Activated CD8-positive, alpha-beta memory T cell treated with anti-CD3 and anti-CD28 coated beads, Interleukin-2, amount 10 ng/mL, durations not matched to agents 7 days and 5 days (primary cell): ENCODE measurements at regions not wholly inside any gene's neighbourhood (a gene's known extent, or its start where the extent isn't known, plus 50 kb on each side); places are given as distances from the start of the nearest gene placed in this dataset.
"Not testable (repeated sequence)": the region's sequence is repeated elsewhere in the genome, so short reads cannot be mapped to it uniquely, and the experiment has no call there.

Source experiments
- ATAC-seq: fragments of 150-1000 bp; cut with Tn5 transposase; one replicate; pipeline ENCODE4 v1.10.0; 2021; ENCODE audit warnings: moderate library complexity
- CTCF ChIA-PET: fragments of 350-600 bp; sonication (Branson Sonifier 250); formaldehyde crosslinking; loops from one replicate; lab custom pipeline; 2021; ENCODE audit warnings: antibody characterized with exemption; lab: Charles Lee
- DNase-seq: peaks from one replicate; pipeline ENCODE4 v3.0.0-alpha.2; 2020
- H3K27ac Mint-ChIP-seq: one replicate; pipeline ENCODE4 v1.8.0; 2021; ENCODE audit warnings: mild to moderate bottlenecking, mixed read lengths
- H3K27me3 Mint-ChIP-seq: one replicate; pipeline ENCODE4 v1.8.0; 2021; ENCODE audit warnings: mixed read lengths
- H3K36me3 Mint-ChIP-seq: one replicate; pipeline ENCODE4 v1.8.0; 2021; ENCODE audit warnings: mild to moderate bottlenecking, mixed read lengths
- H3K4me1 Mint-ChIP-seq: one replicate; pipeline ENCODE4 v1.8.0; 2021; ENCODE audit warnings: mixed read lengths
- H3K4me3 Mint-ChIP-seq: one replicate; pipeline ENCODE4 v1.8.0; 2021; ENCODE audit warnings: mild to moderate bottlenecking, moderate library complexity, mixed read lengths
- H3K9me3 Mint-ChIP-seq: one replicate; pipeline ENCODE4 v1.8.0; 2022; ENCODE audit warnings: low read depth, mixed read lengths

DNA sequence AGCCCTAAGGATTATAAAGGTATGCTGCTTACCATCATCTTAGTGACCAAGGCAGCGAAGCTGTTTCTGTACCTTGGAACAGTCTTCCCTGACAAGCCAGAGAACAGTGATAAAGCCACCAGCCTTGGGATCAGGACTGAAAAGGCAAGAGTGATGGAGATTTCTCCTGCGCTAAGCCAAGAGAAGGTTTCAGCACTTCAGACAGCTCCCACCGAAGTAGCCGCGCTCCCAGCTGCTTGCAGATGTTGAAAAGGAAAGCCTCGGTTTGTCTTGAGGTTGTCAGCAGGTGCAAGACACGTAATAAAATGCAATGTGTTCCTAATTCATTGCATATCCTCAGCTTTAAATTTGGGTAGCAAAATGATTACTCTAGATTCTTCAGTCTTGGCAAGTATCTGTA, 171.0 kb downstream of the ATP6V0E2 start:
- H3K27me3 Mint-ChIP-seq: peaks cover 42% of the 10 kb centered on the region
- peaks cover 11% of the 10 kb centered on the region for H3K4me1 Mint-ChIP-seq
- H3K9me3 Mint-ChIP-seq, H3K27ac Mint-ChIP-seq, ATAC-seq, H3K4me3 Mint-ChIP-seq, H3K36me3 Mint-ChIP-seq: not testable (repeated sequence)
- peak; percentile 63 for DNase-seq
- CTCF ChIA-PET: interaction anchor here (1.3 to 1.6 kb wide), 2 partner anchors 161 to 170 kb away, joined by 3 to 5 read pairs; no protein-coding TSS in a partner anchor

GRCh38 chr7:150045596-150045995, 171.8 kb downstream of the ATP6V0E2 start:
- not testable (repeated sequence) for H3K36me3 Mint-ChIP-seq, H3K27ac Mint-ChIP-seq, H3K4me3 Mint-ChIP-seq, H3K9me3 Mint-ChIP-seq, ATAC-seq, DNase-seq
- Mint-ChIP-seq H3K4me1 (peaks cover 11% of the 10 kb centered on the region), H3K27me3 (peaks cover 46% of the 10 kb centered on the region)
- CTCF ChIA-PET: interaction anchor here (1.3 to 1.6 kb wide), 2 partner anchors 162 to 171 kb away, joined by 3 to 5 read pairs; no protein-coding TSS in a partner anchor

DNA sequence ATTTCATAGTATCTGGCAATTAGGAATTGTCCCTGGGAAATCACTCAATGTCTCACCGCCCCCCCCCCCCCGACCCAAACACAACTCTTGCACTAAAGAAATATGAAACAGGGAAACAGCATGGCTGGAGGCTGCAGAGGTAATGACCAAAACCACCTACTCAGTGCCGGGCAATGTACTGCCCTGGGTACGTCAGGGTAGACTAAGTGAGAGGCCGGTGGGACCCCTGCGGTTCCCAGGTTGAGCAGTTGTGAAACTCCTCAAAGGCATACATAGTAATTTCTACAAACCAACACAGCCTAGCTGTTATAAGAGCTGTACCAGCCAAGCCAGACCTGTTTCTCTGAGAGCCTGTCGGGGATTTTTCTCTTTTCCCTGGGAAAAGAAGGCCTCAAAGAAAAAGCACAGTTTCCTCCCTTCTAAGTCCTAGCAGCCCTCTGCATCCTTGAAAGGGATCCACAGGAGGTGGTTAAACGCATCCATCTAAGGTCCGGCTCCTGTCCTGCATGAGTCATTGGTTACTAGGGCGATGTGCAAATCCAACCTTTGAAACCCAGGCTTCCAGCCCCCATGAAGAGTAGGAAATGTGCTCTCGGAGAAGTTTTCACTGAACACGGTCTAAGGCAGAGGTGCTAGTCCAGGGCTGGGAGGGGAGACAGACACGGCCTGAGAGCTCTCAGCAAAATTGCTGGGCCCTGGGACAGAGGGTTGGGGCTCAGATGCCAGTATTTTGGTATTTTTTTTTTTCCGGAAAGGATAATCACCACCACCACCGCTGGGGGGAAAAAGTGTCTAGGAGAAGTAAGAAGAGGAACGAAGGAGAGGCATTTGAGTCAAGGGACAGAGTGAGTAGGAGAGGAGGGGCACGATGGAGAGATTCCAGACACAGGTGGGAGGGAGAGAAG, 172.8 kb downstream of the ATP6V0E2 start:
- Mint-ChIP-seq H3K4me3 (peak overlapping the region; percentile 33), H3K27me3 (peaks cover 46% of the 10 kb centered on the region), H3K4me1 (peaks cover 11% of the 10 kb centered on the region)
- CTCF ChIA-PET, H3K9me3 Mint-ChIP-seq, H3K27ac Mint-ChIP-seq, DNase-seq, H3K36me3 Mint-ChIP-seq, ATAC-seq: not testable (repeated sequence)

DNA sequence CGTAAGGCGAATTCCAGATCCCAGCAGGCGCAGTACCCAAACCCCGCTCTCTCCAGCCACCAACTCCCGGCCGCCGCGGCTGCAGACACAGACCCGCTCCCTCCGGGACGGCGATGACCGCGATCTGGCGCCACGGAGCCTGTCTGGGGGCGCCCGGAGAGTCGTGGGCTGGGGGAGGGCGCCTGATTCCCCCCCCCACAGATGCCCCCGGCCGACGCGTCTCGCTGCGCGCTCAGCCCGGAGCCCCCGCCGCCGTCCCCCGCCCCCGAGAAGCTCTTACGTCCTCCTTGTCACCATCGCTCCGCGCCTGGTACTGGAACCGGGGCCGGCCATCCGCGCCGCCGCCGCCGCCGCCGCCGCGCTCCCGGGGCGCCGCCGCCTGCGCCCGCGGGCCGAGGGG, 173.6 kb downstream of the ATP6V0E2 start:
- CTCF ChIA-PET: interaction anchor here (0.8 kb wide), 1 partner anchor 163 kb away, joined by 3 read pairs; no protein-coding TSS in a partner anchor
- H3K4me1 Mint-ChIP-seq: peaks cover 11% of the 10 kb centered on the region
- H3K27me3 Mint-ChIP-seq: peaks cover 48% of the 10 kb centered on the region
- H3K4me3 Mint-ChIP-seq: peak overlapping the region; percentile 33
- not testable (repeated sequence) for H3K36me3 Mint-ChIP-seq, DNase-seq, H3K9me3 Mint-ChIP-seq, H3K27ac Mint-ChIP-seq
- ATAC-seq: peak; percentile 29

- CTCF ChIA-PET: interaction anchor here (0.8 kb wide), 1 partner anchor 164 kb away, joined by 3 read pairs; no protein-coding TSS in a partner anchor
- not testable (repeated sequence) for H3K9me3 Mint-ChIP-seq, H3K27ac Mint-ChIP-seq, DNase-seq, H3K36me3 Mint-ChIP-seq
- ATAC-seq: peak; percentile 7
- Mint-ChIP-seq H3K4me1 (peaks cover 11% of the 10 kb centered on the region), H3K27me3 (peaks cover 48% of the 10 kb centered on the region), H3K4me3 (peak overlapping the region; percentile 51)
Observed at GRCh38 chr7:150047772-150048171, 174.0 kb downstream of the ATP6V0E2 start.

DNA sequence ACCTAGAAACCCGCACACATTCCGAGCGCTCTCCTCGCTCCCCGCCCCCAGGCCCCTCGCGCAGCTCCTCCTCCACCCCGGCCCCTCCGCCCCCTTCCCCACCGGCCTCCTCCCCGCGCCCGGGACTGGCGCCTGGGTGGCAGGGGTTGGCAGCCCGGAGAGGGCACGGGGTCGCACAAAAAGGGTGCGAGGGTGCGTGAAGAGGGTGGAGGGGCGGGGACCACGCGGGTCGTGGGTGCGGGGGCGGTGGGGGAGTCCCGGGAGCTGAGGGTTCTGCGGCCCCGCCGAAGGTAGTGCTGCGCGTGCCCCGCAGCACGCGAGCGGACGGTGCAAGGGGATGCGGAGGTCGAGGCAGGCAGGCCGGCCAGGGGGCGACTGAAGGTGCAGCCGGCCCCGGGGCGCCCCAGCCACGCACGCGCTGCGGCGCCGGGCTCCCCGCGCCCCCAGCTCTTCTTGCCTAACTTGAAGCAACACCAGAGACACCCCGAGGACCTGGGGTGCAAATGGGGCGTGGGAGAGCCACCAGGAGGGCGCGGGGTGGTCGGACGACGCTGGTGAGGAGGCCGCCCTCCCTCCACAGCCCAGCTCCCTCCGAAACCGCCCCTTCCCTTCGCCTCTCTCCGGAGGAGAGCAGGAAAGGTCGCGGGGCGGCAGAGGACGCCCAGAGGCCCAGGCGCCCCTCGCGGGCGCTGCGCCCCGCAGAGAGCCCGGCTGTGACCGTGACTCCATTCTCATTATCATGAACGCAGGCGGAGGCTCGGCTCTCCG, 174.7 kb downstream of the ATP6V0E2 start:
- H3K4me3 Mint-ChIP-seq, H3K27ac Mint-ChIP-seq, H3K9me3 Mint-ChIP-seq, H3K36me3 Mint-ChIP-seq, DNase-seq: not testable (repeated sequence)
- H3K27me3 Mint-ChIP-seq: peaks cover 50% of the 10 kb centered on the region
- peaks cover 11% of the 10 kb centered on the region for H3K4me1 Mint-ChIP-seq
- peak; percentile 34 for ATAC-seq
- CTCF ChIA-PET: interaction anchor here (0.6 kb wide), 1 partner anchor 164 kb away, joined by 3 read pairs; no protein-coding TSS in a partner anchor

GRCh38 chr7:150049012-150049655, 175.4 kb downstream of the ATP6V0E2 start:
- CTCF ChIA-PET, DNase-seq, H3K9me3 Mint-ChIP-seq, H3K36me3 Mint-ChIP-seq, H3K27ac Mint-ChIP-seq: not testable (repeated sequence)
- peak overlapping the region; percentile 50 for H3K4me3 Mint-ChIP-seq
- H3K27me3 Mint-ChIP-seq: peaks cover 51% of the 10 kb centered on the region
- H3K4me1 Mint-ChIP-seq: peaks cover 11% of the 10 kb centered on the region
- peak; percentile 84 for ATAC-seq

- H3K9me3 Mint-ChIP-seq, DNase-seq, ATAC-seq, H3K27ac Mint-ChIP-seq, H3K4me1 Mint-ChIP-seq, H3K4me3 Mint-ChIP-seq, H3K36me3 Mint-ChIP-seq, CTCF ChIA-PET: not testable (repeated sequence)
- H3K27me3 Mint-ChIP-seq: peaks cover 34% of the 10 kb centered on the region
Observed at GRCh38 chr7:150053396-150053795, 179.6 kb downstream of the ATP6V0E2 start.

DNA sequence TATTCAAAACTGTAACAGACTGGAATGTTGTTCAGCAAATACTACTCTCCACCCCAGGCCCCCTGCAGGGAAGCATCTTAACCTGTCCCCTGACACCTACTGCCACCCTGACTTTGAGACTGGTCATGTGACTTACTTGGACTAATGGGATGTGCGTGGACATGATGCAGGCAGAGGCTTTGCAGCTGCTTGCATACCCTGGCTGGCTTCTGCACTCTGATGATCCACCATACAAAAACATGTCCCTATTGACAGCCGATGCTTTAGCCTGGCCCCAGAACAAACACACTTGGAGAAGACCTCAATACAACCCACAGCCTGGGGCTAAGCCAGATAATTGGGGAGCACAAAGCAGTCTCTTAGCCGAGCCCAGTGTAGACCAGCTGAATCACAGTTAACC, 180.5 kb downstream of the ATP6V0E2 start:
- CTCF ChIA-PET: not testable (repeated sequence)
- H3K27me3 Mint-ChIP-seq: peaks cover 33% of the 10 kb centered on the region

GRCh38 chr7:150060259-150061221, 186.8 kb downstream of the ATP6V0E2 start:
- H3K27ac Mint-ChIP-seq, H3K9me3 Mint-ChIP-seq, H3K4me3 Mint-ChIP-seq, CTCF ChIA-PET, H3K4me1 Mint-ChIP-seq, H3K36me3 Mint-ChIP-seq: not testable (repeated sequence)
- H3K27me3 Mint-ChIP-seq: peaks cover 15% of the 10 kb centered on the region
- ATAC-seq (peak; percentile 100), DNase-seq (peak; percentile 91)

More for the DNA sequence above, 180.5 kb downstream of the ATP6V0E2 start:
- not testable (repeated sequence) for H3K4me1 Mint-ChIP-seq, H3K4me3 Mint-ChIP-seq, DNase-seq, H3K27ac Mint-ChIP-seq, H3K9me3 Mint-ChIP-seq, H3K36me3 Mint-ChIP-seq, ATAC-seq

- H3K9me3 Mint-ChIP-seq, H3K4me1 Mint-ChIP-seq, ATAC-seq, H3K36me3 Mint-ChIP-seq, H3K4me3 Mint-ChIP-seq, CTCF ChIA-PET, H3K27ac Mint-ChIP-seq, H3K27me3 Mint-ChIP-seq, DNase-seq: not testable (repeated sequence)
Observed at GRCh38 chr7:150063195-150063594, 189.4 kb downstream of the ATP6V0E2 start.
